ENCODE measurements at regions not wholly inside any gene's neighbourhood (a gene's known extent, or its start where the extent isn't known, plus 50 kb on each side); places are given as distances from the start of the nearest gene placed in this dataset.
A peak's percentile ranks its signal among the peaks of the same experiment; 100 is the strongest.

GRCh38 chr6:156347656-156348055 lies 429.5 kb upstream of the ARID1B start:
- peak; percentile 8 to 18 (median 11) for DNase-seq

GRCh38 chr6:156347246-156347645 lies 429.9 kb upstream of the ARID1B start:
- peak in 1 of 3 donors; percentile 16 for DNase-seq

- DNase-seq, result peak in 1 of 3 donors; percentile 15
Measured at GRCh38 chr6:156345700-156346099, 431.5 kb upstream of the ARID1B start.

- peak; percentile 12 to 50 (median 34) for DNase-seq
Measured at GRCh38 chr6:156344491-156344890, 432.7 kb upstream of the ARID1B start.

- peak in 1 of 3 donors; percentile 9 for DNase-seq
Measured at GRCh38 chr6:156337801-156338200, 439.4 kb upstream of the ARID1B start.

- DNase-seq, result no peak
Measured at GRCh38 chr6:156336733-156337132, 440.4 kb upstream of the ARID1B start.

GRCh38 chr6:156336089-156336488 lies 441.1 kb upstream of the ARID1B start:
- DNase-seq, result peak in 1 of 3 donors; percentile 33

GRCh38 chr6:156334966-156335365 lies 442.2 kb upstream of the ARID1B start:
- DNase-seq, result no peak

- no peak for DNase-seq
Measured at GRCh38 chr6:156319707-156320106, 457.5 kb upstream of the ARID1B start.

GRCh38 chr6:156316583-156317125 lies 460.5 kb upstream of the ARID1B start:
- no peak for DNase-seq

- no peak for DNase-seq
Measured at GRCh38 chr6:156315146-156315545, 462.0 kb upstream of the ARID1B start.

GRCh38 chr6:156313037-156313436 lies 464.1 kb upstream of the ARID1B start:
- DNase-seq, result peak; percentile 2 to 32 (median 28)

GRCh38 chr6:156311291-156311690 lies 465.9 kb upstream of the ARID1B start:
- DNase-seq, result no peak

GRCh38 chr6:156310701-156311100 lies 466.5 kb upstream of the ARID1B start:
- no peak for DNase-seq

- DNase-seq, result peak in 1 of 3 donors; percentile 1
Measured at GRCh38 chr6:156309017-156309416, 468.2 kb upstream of the ARID1B start.

- no peak for DNase-seq
Measured at GRCh38 chr6:156308604-156309003, 468.6 kb upstream of the ARID1B start.

- DNase-seq, result peak; percentile 35 to 62 (median 55)
Measured at GRCh38 chr6:156306531-156306930, 470.6 kb upstream of the ARID1B start.

- DNase-seq, result no peak
Measured at GRCh38 chr6:156283091-156283490, 494.1 kb upstream of the ARID1B start.

GRCh38 chr6:156282087-156282486 lies 495.1 kb upstream of the ARID1B start:
- DNase-seq, result no peak

- no peak for DNase-seq
Measured at GRCh38 chr6:156281266-156281665, 495.9 kb upstream of the ARID1B start.

GRCh38 chr6:156280065-156280464 lies 497.1 kb upstream of the ARID1B start:
- DNase-seq, result no peak

- DNase-seq, result peak in 2 of 3 donors; percentile 7 to 14
Measured at GRCh38 chr6:156279261-156279969, 497.8 kb upstream of the ARID1B start.

GRCh38 chr6:156273065-156273711 lies 504.0 kb upstream of the ARID1B start:
- no peak for DNase-seq

- no peak for DNase-seq
Measured at GRCh38 chr6:156269751-156270369, 507.3 kb upstream of the ARID1B start.
